Sigmoid colon (tissue), 4 donors: ENCODE measurements at regions not wholly inside any gene's neighbourhood (a gene's known extent, or its start where the extent isn't known, plus 50 kb on each side); places are given as distances from the start of the nearest gene placed in this dataset.

Experiments
- EP300 ChIP-seq, 4 donors: sonication (generic); formaldehyde crosslinking; IDR thresholded peaks; one replicate each; pipeline ENCODE4 v1.6.1; 2017; ENCODE audit warnings: antibody characterized with exemption in 4 of 4
- POLR2A ChIP-seq, 2 donors: fragments of 450-650 bp; IDR thresholded peaks; one replicate each; pipeline ENCODE4 v1.6.1; 2016; ENCODE audit warnings: antibody characterized with exemption in 2 of 2, mild to moderate bottlenecking in 2 of 2, moderate library complexity in 2 of 2
- POLR2AphosphoS5 ChIP-seq, 4 donors: sonication (generic); formaldehyde crosslinking; IDR thresholded peaks; one replicate each; pipeline ENCODE4 v1.6.1; 2017; ENCODE audit warnings: antibody characterized with exemption in 4 of 4
- TF ChIP-seq, protein P1 (sequence below), 4 experiments: fragments of 450-650 bp in 3 of 4; fragments of 200-600 bp in 1 of 4; IDR thresholded peaks; one replicate each; pipeline ENCODE4 v1.5.1; 2016 to 2019; ENCODE audit warnings: antibody characterized with exemption in 4 of 4, mild to moderate bottlenecking in 3 of 4, moderate library complexity in 2 of 4

DNA sequence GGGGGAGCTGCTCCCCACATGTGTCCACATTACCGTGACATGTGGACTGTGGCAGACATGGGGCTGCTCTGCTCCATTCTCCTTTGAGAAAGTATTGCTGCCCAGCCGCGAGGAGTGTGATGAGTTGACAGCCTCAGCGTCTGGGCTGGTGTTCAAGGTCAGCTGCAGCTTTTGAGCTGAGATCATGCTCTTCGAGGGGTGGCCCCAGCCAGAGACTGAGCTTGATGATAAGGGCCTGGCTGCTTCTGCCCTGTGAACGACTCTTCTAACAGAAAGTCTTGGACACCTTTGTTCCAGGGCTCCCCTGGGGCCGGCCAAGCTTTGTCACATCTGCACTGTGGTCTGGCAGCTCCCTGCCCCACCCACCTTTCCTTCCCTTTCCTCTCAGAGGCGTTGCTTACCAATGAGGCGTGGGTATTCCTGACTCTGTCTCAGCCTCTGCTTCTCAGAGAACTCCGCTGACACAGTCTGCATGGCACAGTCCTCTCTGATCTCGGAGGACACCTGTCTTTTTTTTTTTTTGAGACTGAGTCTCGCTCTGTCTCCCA, 86.6 kb downstream of the CHRD start:
- TF ChIP-seq POLR2A (IDR thresholded peaks at IDR 0.05) (no peak), POLR2AphosphoS5 (IDR thresholded peaks at IDR 0.05) (no peak), EP300 (IDR thresholded peaks at IDR 0.05) (no peak)
- TF ChIP-seq, protein P1, sequence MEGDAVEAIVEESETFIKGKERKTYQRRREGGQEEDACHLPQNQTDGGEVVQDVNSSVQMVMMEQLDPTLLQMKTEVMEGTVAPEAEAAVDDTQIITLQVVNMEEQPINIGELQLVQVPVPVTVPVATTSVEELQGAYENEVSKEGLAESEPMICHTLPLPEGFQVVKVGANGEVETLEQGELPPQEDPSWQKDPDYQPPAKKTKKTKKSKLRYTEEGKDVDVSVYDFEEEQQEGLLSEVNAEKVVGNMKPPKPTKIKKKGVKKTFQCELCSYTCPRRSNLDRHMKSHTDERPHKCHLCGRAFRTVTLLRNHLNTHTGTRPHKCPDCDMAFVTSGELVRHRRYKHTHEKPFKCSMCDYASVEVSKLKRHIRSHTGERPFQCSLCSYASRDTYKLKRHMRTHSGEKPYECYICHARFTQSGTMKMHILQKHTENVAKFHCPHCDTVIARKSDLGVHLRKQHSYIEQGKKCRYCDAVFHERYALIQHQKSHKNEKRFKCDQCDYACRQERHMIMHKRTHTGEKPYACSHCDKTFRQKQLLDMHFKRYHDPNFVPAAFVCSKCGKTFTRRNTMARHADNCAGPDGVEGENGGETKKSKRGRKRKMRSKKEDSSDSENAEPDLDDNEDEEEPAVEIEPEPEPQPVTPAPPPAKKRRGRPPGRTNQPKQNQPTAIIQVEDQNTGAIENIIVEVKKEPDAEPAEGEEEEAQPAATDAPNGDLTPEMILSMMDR (IDR thresholded peaks at IDR 0.05), result no peak
